ENCODE measurements at regions not wholly inside any gene's neighbourhood (a gene's known extent, or its start where the extent isn't known, plus 50 kb on each side); places are given as distances from the start of the nearest gene placed in this dataset.

- TF ChIP-seq CTCF (IDR thresholded peaks at IDR 0.05; ENCODE audit: low read depth, low read length, poor library complexity, severe bottlenecking) (no peak), EZH2phosphoT487 (IDR thresholded peaks at IDR 0.05; ENCODE audit: borderline replicate concordance, low read length) (no peak)
These were observed 97.3 kb upstream of the RGPD4 start for GRCh38 chr2:107729440-107729839.
